ENCODE measurements at regions not wholly inside any gene's neighbourhood (a gene's known extent, or its start where the extent isn't known, plus 50 kb on each side); places are given as distances from the start of the nearest gene placed in this dataset.

GRCh38 chr9:126128494-126129142 is 198.0 kb upstream of the MVB12B start:
- no peak for DNase-seq (ENCODE audit: insufficient read length, low spot score, missing footprints)
- H2AFZ ChIP-seq (ENCODE audit: low read length) = no peak overlapping the region
- no peak overlapping the region for H3K4me2 ChIP-seq (ENCODE audit: insufficient read depth, low read length)
- TF ChIP-seq, protein P1, sequence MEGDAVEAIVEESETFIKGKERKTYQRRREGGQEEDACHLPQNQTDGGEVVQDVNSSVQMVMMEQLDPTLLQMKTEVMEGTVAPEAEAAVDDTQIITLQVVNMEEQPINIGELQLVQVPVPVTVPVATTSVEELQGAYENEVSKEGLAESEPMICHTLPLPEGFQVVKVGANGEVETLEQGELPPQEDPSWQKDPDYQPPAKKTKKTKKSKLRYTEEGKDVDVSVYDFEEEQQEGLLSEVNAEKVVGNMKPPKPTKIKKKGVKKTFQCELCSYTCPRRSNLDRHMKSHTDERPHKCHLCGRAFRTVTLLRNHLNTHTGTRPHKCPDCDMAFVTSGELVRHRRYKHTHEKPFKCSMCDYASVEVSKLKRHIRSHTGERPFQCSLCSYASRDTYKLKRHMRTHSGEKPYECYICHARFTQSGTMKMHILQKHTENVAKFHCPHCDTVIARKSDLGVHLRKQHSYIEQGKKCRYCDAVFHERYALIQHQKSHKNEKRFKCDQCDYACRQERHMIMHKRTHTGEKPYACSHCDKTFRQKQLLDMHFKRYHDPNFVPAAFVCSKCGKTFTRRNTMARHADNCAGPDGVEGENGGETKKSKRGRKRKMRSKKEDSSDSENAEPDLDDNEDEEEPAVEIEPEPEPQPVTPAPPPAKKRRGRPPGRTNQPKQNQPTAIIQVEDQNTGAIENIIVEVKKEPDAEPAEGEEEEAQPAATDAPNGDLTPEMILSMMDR (IDR thresholded peaks at IDR 0.05; ENCODE audit: extremely low read depth, low read depth, low read length) = no peak
- no peak overlapping the region for H3K4me3 ChIP-seq (ENCODE audit: insufficient read depth, low read length)
- no peak overlapping the region for H3K27ac ChIP-seq (ENCODE audit: low read depth, low read length)
- H3K4me1 ChIP-seq (ENCODE audit: insufficient read depth, low read length) = no peaks in the 10 kb centered on the region
- no peaks in the 10 kb centered on the region for H4K20me1 ChIP-seq (ENCODE audit: insufficient read depth, low read length)
- H3K27me3 ChIP-seq (ENCODE audit: insufficient read depth, low read length) = peaks cover 27% of the 10 kb centered on the region
- no peaks in the 10 kb centered on the region for H3K79me2 ChIP-seq (ENCODE audit: insufficient read depth, low read length)
- H3K9me3 ChIP-seq (ENCODE audit: low read depth, low read length) = no peaks in the 10 kb centered on the region
- no peaks in the 10 kb centered on the region for H3K36me3 ChIP-seq (ENCODE audit: insufficient read depth, low read length)

DNA sequence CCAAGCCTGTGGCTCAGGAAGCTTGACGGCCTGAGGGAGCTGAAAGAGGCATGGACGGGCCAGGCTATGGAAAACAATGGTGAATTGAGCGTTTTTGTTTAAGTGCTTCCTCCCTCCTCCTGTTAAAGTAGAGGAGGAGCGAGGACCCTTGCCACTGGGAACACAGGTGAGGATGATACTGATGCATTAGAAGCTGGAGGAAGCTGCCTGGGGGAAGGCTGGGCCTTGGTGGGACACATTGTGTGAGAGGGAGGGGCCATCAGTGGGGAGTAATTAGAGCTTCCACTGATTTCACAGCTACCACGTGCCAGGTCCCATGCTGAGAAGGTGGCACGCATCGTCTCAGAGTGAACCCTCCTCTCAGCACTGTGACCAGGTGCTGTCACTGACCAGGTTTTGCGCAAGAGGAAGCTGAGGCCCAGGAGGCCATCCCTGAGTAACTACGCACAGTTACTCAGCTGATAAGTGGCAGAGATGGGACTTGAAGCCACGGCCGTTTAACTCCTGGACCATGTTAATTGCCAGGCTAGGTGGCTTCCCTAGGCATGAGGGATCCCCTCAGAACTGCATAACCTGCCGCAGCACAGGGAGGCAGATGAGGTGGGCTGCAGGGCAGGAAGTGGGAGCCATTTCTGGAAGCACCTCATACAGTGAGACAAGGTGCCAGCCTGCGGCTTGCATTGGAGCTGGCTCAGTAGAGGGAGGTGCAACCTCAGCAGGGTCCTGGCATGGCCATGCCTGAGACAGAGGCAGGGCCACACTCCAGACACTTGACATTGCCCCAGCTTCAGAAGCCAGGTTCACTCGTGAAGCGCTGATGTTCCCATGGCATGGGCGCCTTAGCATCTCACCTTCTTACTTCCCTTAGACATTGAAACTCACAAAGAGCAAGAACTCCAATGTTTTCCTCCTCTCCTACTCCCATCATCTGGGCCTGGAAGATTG is 195.3 kb upstream of the MVB12B start:
- DNase-seq (ENCODE audit: insufficient read length, low spot score, missing footprints) = no peak
- H4K20me1 ChIP-seq (ENCODE audit: insufficient read depth, low read length) = no peaks in the 10 kb centered on the region
- no peak overlapping the region for H3K4me3 ChIP-seq (ENCODE audit: insufficient read depth, low read length)
- peaks cover 15% of the 10 kb centered on the region for H3K27me3 ChIP-seq (ENCODE audit: insufficient read depth, low read length)
- no peaks in the 10 kb centered on the region for H3K9me3 ChIP-seq (ENCODE audit: low read depth, low read length)
- no peak overlapping the region for H3K27ac ChIP-seq (ENCODE audit: low read depth, low read length)
- TF ChIP-seq, protein P1 (IDR thresholded peaks at IDR 0.05; ENCODE audit: extremely low read depth, low read depth, low read length) = no peak
- no peaks in the 10 kb centered on the region for H3K36me3 ChIP-seq (ENCODE audit: insufficient read depth, low read length)
- H3K4me2 ChIP-seq (ENCODE audit: insufficient read depth, low read length) = no peak overlapping the region
- H3K79me2 ChIP-seq (ENCODE audit: insufficient read depth, low read length) = no peaks in the 10 kb centered on the region
- H2AFZ ChIP-seq (ENCODE audit: low read length) = no peak overlapping the region
- no peaks in the 10 kb centered on the region for H3K4me1 ChIP-seq (ENCODE audit: insufficient read depth, low read length)

DNA sequence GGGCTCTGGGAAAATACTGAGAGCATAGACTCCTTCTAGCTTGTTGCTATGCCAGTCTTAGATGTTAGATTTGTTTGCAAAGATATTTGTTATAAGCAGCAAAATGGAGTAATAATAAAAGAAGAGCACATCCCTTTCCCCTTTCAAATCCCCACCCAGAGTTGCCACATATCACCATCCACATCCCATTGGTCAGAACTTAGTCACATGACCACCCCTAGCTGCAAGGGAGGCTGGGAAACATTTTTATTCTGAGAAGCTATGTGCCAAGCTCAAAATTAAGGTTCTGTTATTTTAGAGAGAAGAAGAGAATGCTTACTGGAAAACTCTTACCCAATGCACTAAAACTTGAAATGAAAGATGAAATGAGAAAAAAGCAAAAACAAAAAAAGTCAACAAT is 193.9 kb upstream of the MVB12B start:
- TF ChIP-seq, protein P1 (IDR thresholded peaks at IDR 0.05; ENCODE audit: extremely low read depth, low read depth, low read length) = no peak
- H3K27ac ChIP-seq (ENCODE audit: low read depth, low read length) = no peak overlapping the region
- no peaks in the 10 kb centered on the region for H3K9me3 ChIP-seq (ENCODE audit: low read depth, low read length)

GRCh38 chr9:126144196-126144595 is 182.4 kb upstream of the MVB12B start:
- Histone ChIP-seq H3K27me3 (ENCODE audit: insufficient read depth, low read length) (peaks cover 39% of the 10 kb centered on the region), H3K4me2 (ENCODE audit: insufficient read depth, low read length) (no peak overlapping the region), H3K4me1 (ENCODE audit: insufficient read depth, low read length) (no peaks in the 10 kb centered on the region), H3K4me3 (ENCODE audit: insufficient read depth, low read length) (no peak overlapping the region), H2AFZ (ENCODE audit: low read length) (no peak overlapping the region), H3K36me3 (ENCODE audit: insufficient read depth, low read length) (no peaks in the 10 kb centered on the region), H3K9me3 (ENCODE audit: low read depth, low read length) (no peaks in the 10 kb centered on the region), H4K20me1 (ENCODE audit: insufficient read depth, low read length) (no peaks in the 10 kb centered on the region), H3K27ac (ENCODE audit: low read depth, low read length) (no peak overlapping the region), H3K79me2 (ENCODE audit: insufficient read depth, low read length) (no peaks in the 10 kb centered on the region)
- TF ChIP-seq, protein P1 (IDR thresholded peaks at IDR 0.05; ENCODE audit: extremely low read depth, low read depth, low read length) = no peak
- no peak for DNase-seq (ENCODE audit: insufficient read length, low spot score, missing footprints)

More for the DNA sequence above, 193.9 kb upstream of the MVB12B start:
- no peak for DNase-seq (ENCODE audit: insufficient read length, low spot score, missing footprints)
- Histone ChIP-seq H3K36me3 (ENCODE audit: insufficient read depth, low read length) (no peaks in the 10 kb centered on the region), H3K4me2 (ENCODE audit: insufficient read depth, low read length) (no peak overlapping the region), H3K4me3 (ENCODE audit: insufficient read depth, low read length) (no peak overlapping the region), H2AFZ (ENCODE audit: low read length) (no peak overlapping the region), H4K20me1 (ENCODE audit: insufficient read depth, low read length) (no peaks in the 10 kb centered on the region), H3K79me2 (ENCODE audit: insufficient read depth, low read length) (no peaks in the 10 kb centered on the region), H3K27me3 (ENCODE audit: insufficient read depth, low read length) (peaks cover 15% of the 10 kb centered on the region), H3K4me1 (ENCODE audit: insufficient read depth, low read length) (no peaks in the 10 kb centered on the region)

All from osteoblast (primary cell).